HG02571 (cell line): ENCODE measurements at regions not wholly inside any gene's neighbourhood (a gene's known extent, or its start where the extent isn't known, plus 50 kb on each side); places are given as distances from the start of the nearest gene placed in this dataset.
"Not testable (repeated sequence)": the region's sequence is repeated elsewhere in the genome, so short reads cannot be mapped to it uniquely, and the experiment has no call there.

Experiments
- ATAC-seq: cut with Tn5 transposase; IDR thresholded peaks from one replicate; pipeline ENCODE4 v1.9.1; 2021; ENCODE audit warnings: mild to moderate bottlenecking, moderate library complexity; ENCODE audit not compliant: unreplicated experiment

- ATAC-seq, result no peak
These were observed 1565.1 kb downstream of the SI start for GRCh38 chr3:163513149-163513657.

- ATAC-seq, result no peak
These were observed 1570.1 kb downstream of the SI start for GRCh38 chr3:163508206-163508605.

- no peak for ATAC-seq
These were observed 1573.3 kb downstream of the SI start for GRCh38 chr3:163504974-163505373.

GRCh38 chr3:163499736-163500219 is 1578.5 kb downstream of the SI start:
- not testable (repeated sequence) for ATAC-seq

- ATAC-seq, result not testable (repeated sequence)
These were observed 1579.2 kb downstream of the SI start for GRCh38 chr3:163498842-163499735.

GRCh38 chr3:163491714-163492113 is 1586.6 kb downstream of the SI start:
- no peak for ATAC-seq

GRCh38 chr3:163490119-163490518 is 1588.2 kb downstream of the SI start:
- ATAC-seq, result peak; percentile 70

- no peak for ATAC-seq
These were observed 1595.6 kb downstream of the SI start for GRCh38 chr3:163482695-163483094.

GRCh38 chr3:163481738-163482137 is 1596.6 kb downstream of the SI start:
- no peak for ATAC-seq

GRCh38 chr3:163476179-163476578 is 1602.1 kb downstream of the SI start:
- no peak for ATAC-seq

- ATAC-seq, result no peak
These were observed 1603.5 kb downstream of the SI start for GRCh38 chr3:163474766-163475165.

GRCh38 chr3:163468531-163469335 is 1609.6 kb downstream of the SI start:
- no peak for ATAC-seq

GRCh38 chr3:163462446-163462845 is 1615.8 kb downstream of the SI start:
- no peak for ATAC-seq

- ATAC-seq, result no peak
These were observed 1627.6 kb downstream of the SI start for GRCh38 chr3:163450698-163451097.

- no peak for ATAC-seq
These were observed 1639.5 kb downstream of the SI start for GRCh38 chr3:163438760-163439159.

- ATAC-seq, result no peak
These were observed 1655.6 kb downstream of the SI start for GRCh38 chr3:163422671-163423070.

- no peak for ATAC-seq
These were observed 1686.7 kb downstream of the SI start for GRCh38 chr3:163391407-163392181.

GRCh38 chr3:163384383-163384782 is 1693.9 kb downstream of the SI start:
- no peak for ATAC-seq

- no peak for ATAC-seq
These were observed 1696.1 kb downstream of the SI start for GRCh38 chr3:163382183-163382582.

- ATAC-seq, result no peak
These were observed 1710.1 kb downstream of the SI start for GRCh38 chr3:163368168-163368567.

- ATAC-seq, result no peak
These were observed 1713.6 kb downstream of the SI start for GRCh38 chr3:163364717-163365116.
